ENCODE measurements at regions not wholly inside any gene's neighbourhood (a gene's known extent, or its start where the extent isn't known, plus 50 kb on each side); places are given as distances from the start of the nearest gene placed in this dataset.

- Mint-ChIP-seq H3K4me3 (no peak overlapping the region), H3K4me1 (no peaks in the 10 kb centered on the region), H3K27ac (no peak overlapping the region), H3K9me3 (peaks cover 0 to 25% (median 5%) of the 10 kb centered on the region in 11 donors), H3K36me3 (peaks cover 0 to 3% (median 0%) of the 10 kb centered on the region in 5 donors), H3K27me3 (no peaks in the 10 kb centered on the region)
- no peak for DNase-seq
- POLR2A ChIA-PET: no interaction called here
- Histone ChIP-seq H3K9me3 (ENCODE audit: control insufficient read depth in 2 of 3, low read length in 3 of 3) (no peaks in the 10 kb centered on the region), H3K4me1 (ENCODE audit: control insufficient read depth in 2 of 2, insufficient read depth in 2 of 2, low read length in 2 of 2) (no peaks in the 10 kb centered on the region), H3K27me3 (ENCODE audit: control insufficient read depth in 2 of 2, insufficient read depth in 2 of 2, low read length in 2 of 2) (no peaks in the 10 kb centered on the region), H3K4me3 (ENCODE audit: low read length) (no peak overlapping the region), H3K27ac (ENCODE audit: low read depth, low read length) (no peak overlapping the region), H3K36me3 (ENCODE audit: control insufficient read depth in 2 of 3, insufficient read depth in 3 of 3, low read length in 3 of 3) (no peaks in the 10 kb centered on the region)
- intact Hi-C loops (cut with micrococcal nuclease): no loop called here
- CTCF ChIA-PET: no interaction called here
- no peak for ATAC-seq
Observed at GRCh38 chr3:21801631-21802030, 50.6 kb upstream of the ZNF385D start.

GRCh38 chr3:21803604-21804003 is 52.6 kb upstream of the ZNF385D start:
- H3K27ac Mint-ChIP-seq: no peak overlapping the region
- no peaks in the 10 kb centered on the region for H3K4me1 ChIP-seq (ENCODE audit: control insufficient read depth in 2 of 2, insufficient read depth in 2 of 2, low read length in 2 of 2)
- H3K9me3 Mint-ChIP-seq: peaks cover 0 to 24% (median 4%) of the 10 kb centered on the region in 11 donors
- no peak overlapping the region for H3K4me3 Mint-ChIP-seq
- H3K9me3 ChIP-seq (ENCODE audit: control insufficient read depth in 2 of 3, low read length in 3 of 3): no peaks in the 10 kb centered on the region
- intact Hi-C loops (cut with micrococcal nuclease): no loop called here
- no peak for ATAC-seq
- H3K27ac ChIP-seq (ENCODE audit: low read depth, low read length): no peak overlapping the region
- no peaks in the 10 kb centered on the region for H3K4me1 Mint-ChIP-seq
- ChIA-PET CTCF (no interaction called here), POLR2A (no interaction called here)
- no peaks in the 10 kb centered on the region for H3K27me3 ChIP-seq (ENCODE audit: control insufficient read depth in 2 of 2, insufficient read depth in 2 of 2, low read length in 2 of 2)
- H3K36me3 Mint-ChIP-seq: peaks cover 0 to 3% (median 0%) of the 10 kb centered on the region in 5 donors
- no peaks in the 10 kb centered on the region for H3K36me3 ChIP-seq (ENCODE audit: control insufficient read depth in 2 of 3, insufficient read depth in 3 of 3, low read length in 3 of 3)
- DNase-seq: no peak
- no peaks in the 10 kb centered on the region for H3K27me3 Mint-ChIP-seq
- no peak overlapping the region for H3K4me3 ChIP-seq (ENCODE audit: low read length)

- ChIA-PET POLR2A (no interaction called here), CTCF (no interaction called here)
- Histone ChIP-seq H3K4me1 (ENCODE audit: control insufficient read depth in 2 of 2, insufficient read depth in 2 of 2, low read length in 2 of 2) (no peaks in the 10 kb centered on the region), H3K27ac (ENCODE audit: low read depth, low read length) (no peak overlapping the region), H3K9me3 (ENCODE audit: control insufficient read depth in 2 of 3, low read length in 3 of 3) (no peaks in the 10 kb centered on the region), H3K4me3 (ENCODE audit: low read length) (no peak overlapping the region), H3K36me3 (ENCODE audit: control insufficient read depth in 2 of 3, insufficient read depth in 3 of 3, low read length in 3 of 3) (no peaks in the 10 kb centered on the region), H3K27me3 (ENCODE audit: control insufficient read depth in 2 of 2, insufficient read depth in 2 of 2, low read length in 2 of 2) (no peaks in the 10 kb centered on the region)
- Mint-ChIP-seq H3K4me3 (no peak overlapping the region), H3K4me1 (no peaks in the 10 kb centered on the region), H3K36me3 (no peaks in the 10 kb centered on the region), H3K27me3 (no peaks in the 10 kb centered on the region), H3K9me3 (peaks cover 0 to 17% (median 1%) of the 10 kb centered on the region in 11 donors), H3K27ac (no peak overlapping the region)
- no peak for DNase-seq
- ATAC-seq: no peak
- intact Hi-C loops (cut with micrococcal nuclease): no loop called here
Observed at GRCh38 chr3:21804330-21804729, 53.3 kb upstream of the ZNF385D start.

- Histone ChIP-seq H3K4me1 (ENCODE audit: control insufficient read depth in 2 of 2, insufficient read depth in 2 of 2, low read length in 2 of 2) (no peaks in the 10 kb centered on the region), H3K27me3 (ENCODE audit: control insufficient read depth in 2 of 2, insufficient read depth in 2 of 2, low read length in 2 of 2) (no peaks in the 10 kb centered on the region), H3K9me3 (ENCODE audit: control insufficient read depth in 2 of 3, low read length in 3 of 3) (no peaks in the 10 kb centered on the region), H3K36me3 (ENCODE audit: control insufficient read depth in 2 of 3, insufficient read depth in 3 of 3, low read length in 3 of 3) (no peaks in the 10 kb centered on the region), H3K27ac (ENCODE audit: low read depth, low read length) (no peak overlapping the region), H3K4me3 (ENCODE audit: low read length) (no peak overlapping the region)
- Mint-ChIP-seq H3K4me1 (no peaks in the 10 kb centered on the region), H3K27me3 (no peaks in the 10 kb centered on the region), H3K27ac (no peak overlapping the region), H3K36me3 (no peaks in the 10 kb centered on the region), H3K4me3 (no peak overlapping the region), H3K9me3 (peaks cover 0 to 8% (median 0%) of the 10 kb centered on the region in 11 donors)
- ATAC-seq (no peak), DNase-seq (no peak)
- ChIA-PET CTCF (no interaction called here), POLR2A (no interaction called here)
- intact Hi-C loops (cut with micrococcal nuclease): no loop called here
Observed at GRCh38 chr3:21806733-21807132, 55.7 kb upstream of the ZNF385D start.

GRCh38 chr3:21825684-21826083 is 74.7 kb upstream of the ZNF385D start:
- no peak overlapping the region for H3K27ac Mint-ChIP-seq
- no peaks in the 10 kb centered on the region for H3K4me1 Mint-ChIP-seq
- no peaks in the 10 kb centered on the region for H3K27me3 ChIP-seq (ENCODE audit: control insufficient read depth in 2 of 2, insufficient read depth in 2 of 2, low read length in 2 of 2)
- no peaks in the 10 kb centered on the region for H3K36me3 ChIP-seq (ENCODE audit: control insufficient read depth in 2 of 3, insufficient read depth in 3 of 3, low read length in 3 of 3)
- ChIA-PET CTCF (no interaction called here), POLR2A (no interaction called here)
- no peaks in the 10 kb centered on the region for H3K36me3 Mint-ChIP-seq
- H3K4me3 Mint-ChIP-seq: no peak overlapping the region
- H3K27ac ChIP-seq (ENCODE audit: low read depth, low read length): no peak overlapping the region
- intact Hi-C loops (cut with micrococcal nuclease): no loop called here
- H3K9me3 Mint-ChIP-seq: peaks cover 1 to 16% (median 10%) of the 10 kb centered on the region in 11 donors
- no peaks in the 10 kb centered on the region for H3K9me3 ChIP-seq (ENCODE audit: control insufficient read depth in 2 of 3, low read length in 3 of 3)
- H3K4me3 ChIP-seq (ENCODE audit: low read length): no peak overlapping the region
- no peaks in the 10 kb centered on the region for H3K4me1 ChIP-seq (ENCODE audit: control insufficient read depth in 2 of 2, insufficient read depth in 2 of 2, low read length in 2 of 2)
- no peak for ATAC-seq
- DNase-seq: no peak
- H3K27me3 Mint-ChIP-seq: no peaks in the 10 kb centered on the region

- Mint-ChIP-seq H3K27me3 (no peaks in the 10 kb centered on the region), H3K36me3 (no peaks in the 10 kb centered on the region), H3K4me1 (no peaks in the 10 kb centered on the region), H3K27ac (no peak overlapping the region), H3K4me3 (no peak overlapping the region), H3K9me3 (peaks cover 1 to 16% (median 10%) of the 10 kb centered on the region in 11 donors)
- intact Hi-C loops (cut with micrococcal nuclease): no loop called here
- CTCF ChIA-PET: no interaction called here
- ATAC-seq (no peak), DNase-seq (no peak)
- POLR2A ChIA-PET: no interaction called here
- Histone ChIP-seq H3K4me3 (ENCODE audit: low read length) (no peak overlapping the region), H3K4me1 (ENCODE audit: control insufficient read depth in 2 of 2, insufficient read depth in 2 of 2, low read length in 2 of 2) (no peaks in the 10 kb centered on the region), H3K36me3 (ENCODE audit: control insufficient read depth in 2 of 3, insufficient read depth in 3 of 3, low read length in 3 of 3) (no peaks in the 10 kb centered on the region), H3K9me3 (ENCODE audit: control insufficient read depth in 2 of 3, low read length in 3 of 3) (no peaks in the 10 kb centered on the region), H3K27ac (ENCODE audit: low read depth, low read length) (no peak overlapping the region), H3K27me3 (ENCODE audit: control insufficient read depth in 2 of 2, insufficient read depth in 2 of 2, low read length in 2 of 2) (no peaks in the 10 kb centered on the region)
Observed at GRCh38 chr3:21826416-21826815, 75.4 kb upstream of the ZNF385D start.

- no peaks in the 10 kb centered on the region for H3K27me3 ChIP-seq (ENCODE audit: control insufficient read depth in 2 of 2, insufficient read depth in 2 of 2, low read length in 2 of 2)
- intact Hi-C loops (cut with micrococcal nuclease): no loop called here
- Mint-ChIP-seq H3K36me3 (no peaks in the 10 kb centered on the region), H3K4me3 (no peak overlapping the region), H3K27me3 (no peaks in the 10 kb centered on the region), H3K4me1 (no peaks in the 10 kb centered on the region), H3K27ac (peak overlapping the region in 1 of 9 donors; percentile 26), H3K9me3 (peaks cover 0 to 16% (median 8%) of the 10 kb centered on the region in 11 donors)
- H3K4me1 ChIP-seq (ENCODE audit: control insufficient read depth in 2 of 2, insufficient read depth in 2 of 2, low read length in 2 of 2): no peaks in the 10 kb centered on the region
- no peak overlapping the region for H3K4me3 ChIP-seq (ENCODE audit: low read length)
- POLR2A ChIA-PET: no interaction called here
- CTCF ChIA-PET: no interaction called here
- ATAC-seq (no peak), DNase-seq (no peak)
- no peak overlapping the region for H3K27ac ChIP-seq (ENCODE audit: low read depth, low read length)
- H3K9me3 ChIP-seq (ENCODE audit: control insufficient read depth in 2 of 3, low read length in 3 of 3): no peaks in the 10 kb centered on the region
- no peaks in the 10 kb centered on the region for H3K36me3 ChIP-seq (ENCODE audit: control insufficient read depth in 2 of 3, insufficient read depth in 3 of 3, low read length in 3 of 3)
Observed at GRCh38 chr3:21830541-21830940, 79.5 kb upstream of the ZNF385D start.

All from naive thymus-derived CD4-positive, alpha-beta T cell (primary cell).